ENCODE measurements at regions not wholly inside any gene's neighbourhood (a gene's known extent, or its start where the extent isn't known, plus 50 kb on each side); places are given as distances from the start of the nearest gene placed in this dataset.

DNA sequence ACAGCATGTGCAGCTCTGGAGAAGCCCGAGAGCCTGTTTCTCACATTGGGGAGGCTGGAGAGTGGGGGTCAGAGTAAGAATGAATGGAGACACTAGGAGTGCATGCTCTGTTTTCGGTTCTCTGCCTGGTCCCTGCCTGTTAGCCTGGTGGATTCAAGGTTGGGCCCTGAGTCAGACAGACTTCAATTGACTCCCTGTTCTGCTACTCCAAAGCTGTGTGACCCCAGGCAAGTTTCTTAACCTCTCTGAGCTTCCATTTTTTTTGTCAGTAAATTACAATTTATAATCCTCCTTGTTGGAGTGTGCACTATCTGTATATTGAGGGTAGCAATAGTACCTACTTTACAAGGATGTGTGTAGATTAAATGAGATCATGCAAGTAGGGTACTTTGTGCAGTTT lies 102.6 kb upstream of the ESRRB start:
- DNase-seq (ENCODE audit: low read depth) = no peak
- H3K4me3 ChIP-seq (ENCODE audit: low read length) = no peak overlapping the region
- TF ChIP-seq CTCF (conservative IDR thresholded peaks at IDR 0.05; ENCODE audit: low read depth, low read length) = no peak

- DNase-seq (ENCODE audit: low read depth) = no peak
- no peak overlapping the region for H3K4me3 ChIP-seq (ENCODE audit: low read length)
- TF ChIP-seq CTCF (conservative IDR thresholded peaks at IDR 0.05; ENCODE audit: low read depth, low read length) = no peak
These were observed 101.6 kb upstream of the ESRRB start for GRCh38 chr14:76274324-76274723.

DNA sequence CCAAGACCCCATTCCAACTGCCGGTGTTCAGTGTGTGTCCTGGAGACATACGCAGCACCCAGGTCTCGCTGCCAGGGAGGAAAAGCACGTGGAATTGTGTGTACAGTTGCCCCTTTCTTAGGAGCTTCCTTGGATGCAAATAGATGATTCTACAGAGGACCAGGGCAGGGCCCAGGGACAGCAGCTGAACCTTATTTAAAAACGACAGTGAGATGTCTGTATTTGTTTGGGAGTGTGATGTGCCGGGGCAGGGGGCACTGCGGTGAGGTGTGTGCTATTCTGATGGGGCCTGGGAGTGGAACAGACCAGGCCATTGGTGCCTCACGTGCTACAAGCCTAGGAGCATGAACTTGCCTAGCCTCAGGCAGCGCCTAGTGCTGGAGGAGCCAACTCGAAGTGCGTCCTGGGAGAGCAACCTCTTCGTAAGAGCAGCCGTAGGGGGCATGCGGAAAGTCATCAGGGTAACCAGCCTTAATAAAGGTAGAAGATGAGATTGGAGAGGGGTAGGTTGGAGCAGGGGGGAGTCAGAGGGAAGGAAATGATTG lies 98.3 kb upstream of the ESRRB start:
- no peak for DNase-seq (ENCODE audit: low read depth)
- TF ChIP-seq CTCF (conservative IDR thresholded peaks at IDR 0.05; ENCODE audit: low read depth, low read length) = no peak
- H3K4me3 ChIP-seq (ENCODE audit: low read length) = no peak overlapping the region

GRCh38 chr14:76280221-76280620 lies 95.7 kb upstream of the ESRRB start:
- H3K4me3 ChIP-seq (ENCODE audit: low read length) = no peak overlapping the region
- no peak for TF ChIP-seq CTCF (conservative IDR thresholded peaks at IDR 0.05; ENCODE audit: low read depth, low read length)
- no peak for DNase-seq (ENCODE audit: low read depth)

- H3K4me3 ChIP-seq (ENCODE audit: low read length) = no peak overlapping the region
- TF ChIP-seq CTCF (conservative IDR thresholded peaks at IDR 0.05; ENCODE audit: low read depth, low read length) = no peak
- no peak for DNase-seq (ENCODE audit: low read depth)
These were observed 93.4 kb upstream of the ESRRB start for GRCh38 chr14:76282581-76282980.

DNA sequence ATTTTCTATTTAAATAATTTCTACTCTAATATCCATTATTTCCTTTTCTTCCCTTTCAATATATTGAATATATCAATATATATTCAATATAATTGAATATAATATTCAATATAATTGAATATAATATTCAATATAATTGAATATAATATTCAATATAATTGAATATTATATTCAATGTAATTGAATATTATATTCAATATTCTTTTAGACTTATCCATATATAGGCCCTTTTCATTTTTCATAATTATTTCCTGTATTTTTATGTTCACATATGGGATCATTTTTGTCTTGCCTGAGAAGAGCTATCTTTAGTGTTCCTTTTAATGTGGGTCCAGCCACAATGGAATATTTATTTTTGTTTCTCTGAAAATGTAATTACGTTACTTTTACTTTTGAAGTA lies 88.9 kb upstream of the ESRRB start:
- no peak overlapping the region for H3K4me3 ChIP-seq (ENCODE audit: low read length)
- TF ChIP-seq CTCF (conservative IDR thresholded peaks at IDR 0.05; ENCODE audit: low read depth, low read length) = no peak
- no peak for DNase-seq (ENCODE audit: low read depth)

GRCh38 chr14:76289276-76289675 lies 86.7 kb upstream of the ESRRB start:
- no peak for TF ChIP-seq CTCF (conservative IDR thresholded peaks at IDR 0.05; ENCODE audit: low read depth, low read length)

More at GRCh38 chr14:76289276-76289675, 86.7 kb upstream of the ESRRB start:
- H3K4me3 ChIP-seq (ENCODE audit: low read length) = no peak overlapping the region
- DNase-seq (ENCODE audit: low read depth) = no peak
